ENCODE measurements at regions not wholly inside any gene's neighbourhood (a gene's known extent, or its start where the extent isn't known, plus 50 kb on each side); places are given as distances from the start of the nearest gene placed in this dataset.

DNA sequence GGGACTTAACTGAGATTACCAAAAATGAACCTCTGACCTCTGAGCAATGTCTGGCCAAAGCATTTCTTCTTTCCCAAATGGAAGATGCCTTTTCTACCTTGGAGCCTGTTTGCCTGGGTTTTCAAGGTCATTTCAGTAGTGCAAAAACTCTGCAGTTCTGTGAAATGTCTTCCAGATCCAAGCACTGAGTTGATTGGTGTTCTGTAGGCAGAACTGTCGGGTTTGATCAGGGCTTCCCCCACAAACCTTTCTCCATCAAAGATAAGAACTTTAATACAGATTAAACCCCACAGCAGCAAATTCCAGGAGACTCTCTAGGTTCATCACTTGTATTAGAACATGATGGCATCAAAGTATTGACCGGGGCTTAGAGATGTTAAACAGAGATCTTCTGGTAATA, 192.7 kb upstream of the TOPAZ1 start:
- TF ChIP-seq, protein P1, sequence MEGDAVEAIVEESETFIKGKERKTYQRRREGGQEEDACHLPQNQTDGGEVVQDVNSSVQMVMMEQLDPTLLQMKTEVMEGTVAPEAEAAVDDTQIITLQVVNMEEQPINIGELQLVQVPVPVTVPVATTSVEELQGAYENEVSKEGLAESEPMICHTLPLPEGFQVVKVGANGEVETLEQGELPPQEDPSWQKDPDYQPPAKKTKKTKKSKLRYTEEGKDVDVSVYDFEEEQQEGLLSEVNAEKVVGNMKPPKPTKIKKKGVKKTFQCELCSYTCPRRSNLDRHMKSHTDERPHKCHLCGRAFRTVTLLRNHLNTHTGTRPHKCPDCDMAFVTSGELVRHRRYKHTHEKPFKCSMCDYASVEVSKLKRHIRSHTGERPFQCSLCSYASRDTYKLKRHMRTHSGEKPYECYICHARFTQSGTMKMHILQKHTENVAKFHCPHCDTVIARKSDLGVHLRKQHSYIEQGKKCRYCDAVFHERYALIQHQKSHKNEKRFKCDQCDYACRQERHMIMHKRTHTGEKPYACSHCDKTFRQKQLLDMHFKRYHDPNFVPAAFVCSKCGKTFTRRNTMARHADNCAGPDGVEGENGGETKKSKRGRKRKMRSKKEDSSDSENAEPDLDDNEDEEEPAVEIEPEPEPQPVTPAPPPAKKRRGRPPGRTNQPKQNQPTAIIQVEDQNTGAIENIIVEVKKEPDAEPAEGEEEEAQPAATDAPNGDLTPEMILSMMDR (IDR thresholded peaks at IDR 0.05), result no peak
- TF ChIP-seq POLR2A (IDR thresholded peaks at IDR 0.05), result no peak
